OCI-M1 (cell line): ENCODE measurements at regions not wholly inside any gene's neighbourhood (a gene's known extent, or its start where the extent isn't known, plus 50 kb on each side); places are given as distances from the start of the nearest gene placed in this dataset.
A peak's percentile ranks its signal among the peaks of the same experiment; 100 is the strongest.

Experiments
- DNase-seq: peaks from one replicate; lab custom pipeline; 2025; lab: John Stamatoyannopoulos, UW

- DNase-seq: no peak
Observed at GRCh38 chr2:42933824-42934254, 141.5 kb upstream of the HAAO start.

- DNase-seq: no peak
Observed at GRCh38 chr2:42932271-42933151, 140.1 kb upstream of the HAAO start.

- no peak for DNase-seq
Observed at GRCh38 chr2:42931818-42932195, 139.4 kb upstream of the HAAO start.

- no peak for DNase-seq
Observed at GRCh38 chr2:42931146-42931817, 138.9 kb upstream of the HAAO start.

- no peak for DNase-seq
Observed at GRCh38 chr2:42930025-42930581, 137.7 kb upstream of the HAAO start.

- DNase-seq: no peak
Observed at GRCh38 chr2:42929546-42930024, 137.2 kb upstream of the HAAO start.

- peak; percentile 67 for DNase-seq
Observed at GRCh38 chr2:42928692-42929545, 136.5 kb upstream of the HAAO start.

GRCh38 chr2:42928161-42928691, 135.8 kb upstream of the HAAO start:
- DNase-seq: peak; percentile 59

- DNase-seq: peak; percentile 74
Observed at GRCh38 chr2:42927334-42928160, 135.2 kb upstream of the HAAO start.

- no peak for DNase-seq
Observed at GRCh38 chr2:42926434-42927333, 134.3 kb upstream of the HAAO start.

- no peak for DNase-seq
Observed at GRCh38 chr2:42925742-42926433, 133.5 kb upstream of the HAAO start.

GRCh38 chr2:42924418-42924886, 132.1 kb upstream of the HAAO start:
- no peak for DNase-seq

GRCh38 chr2:42923580-42924417, 131.4 kb upstream of the HAAO start:
- no peak for DNase-seq

- no peak for DNase-seq
Observed at GRCh38 chr2:42922790-42923579, 130.6 kb upstream of the HAAO start.

GRCh38 chr2:42922293-42922692, 129.9 kb upstream of the HAAO start:
- no peak for DNase-seq

- DNase-seq: no peak
Observed at GRCh38 chr2:42921721-42922120, 129.3 kb upstream of the HAAO start.

GRCh38 chr2:42921147-42921520, 128.8 kb upstream of the HAAO start:
- no peak for DNase-seq
